ENCODE measurements at regions not wholly inside any gene's neighbourhood (a gene's known extent, or its start where the extent isn't known, plus 50 kb on each side); places are given as distances from the start of the nearest gene placed in this dataset.

DNA sequence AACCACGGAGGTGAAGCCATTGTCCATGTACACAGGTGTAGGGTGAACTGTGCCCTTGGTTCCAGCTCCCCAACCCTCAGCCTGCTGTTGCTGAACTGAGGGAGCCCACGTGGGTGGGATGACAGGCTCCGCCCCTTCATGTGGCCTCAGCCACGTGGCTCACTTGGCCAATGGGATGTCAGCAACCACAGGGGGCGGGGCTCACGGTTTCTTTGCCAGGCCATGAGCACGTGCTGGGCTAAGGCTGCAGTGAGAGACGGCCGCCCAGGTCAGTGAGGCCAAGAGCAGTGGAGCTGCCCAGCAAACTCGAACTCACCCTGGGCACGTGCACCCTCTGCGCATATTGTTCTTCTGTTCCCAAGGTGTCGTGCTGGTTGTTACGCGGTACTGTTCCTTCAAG, 282.6 kb downstream of the IRF8 start:
- no peak for TF ChIP-seq EZH2 (IDR thresholded peaks at IDR 0.05; ENCODE audit: borderline replicate concordance, low read length)
- TF ChIP-seq, protein P1, sequence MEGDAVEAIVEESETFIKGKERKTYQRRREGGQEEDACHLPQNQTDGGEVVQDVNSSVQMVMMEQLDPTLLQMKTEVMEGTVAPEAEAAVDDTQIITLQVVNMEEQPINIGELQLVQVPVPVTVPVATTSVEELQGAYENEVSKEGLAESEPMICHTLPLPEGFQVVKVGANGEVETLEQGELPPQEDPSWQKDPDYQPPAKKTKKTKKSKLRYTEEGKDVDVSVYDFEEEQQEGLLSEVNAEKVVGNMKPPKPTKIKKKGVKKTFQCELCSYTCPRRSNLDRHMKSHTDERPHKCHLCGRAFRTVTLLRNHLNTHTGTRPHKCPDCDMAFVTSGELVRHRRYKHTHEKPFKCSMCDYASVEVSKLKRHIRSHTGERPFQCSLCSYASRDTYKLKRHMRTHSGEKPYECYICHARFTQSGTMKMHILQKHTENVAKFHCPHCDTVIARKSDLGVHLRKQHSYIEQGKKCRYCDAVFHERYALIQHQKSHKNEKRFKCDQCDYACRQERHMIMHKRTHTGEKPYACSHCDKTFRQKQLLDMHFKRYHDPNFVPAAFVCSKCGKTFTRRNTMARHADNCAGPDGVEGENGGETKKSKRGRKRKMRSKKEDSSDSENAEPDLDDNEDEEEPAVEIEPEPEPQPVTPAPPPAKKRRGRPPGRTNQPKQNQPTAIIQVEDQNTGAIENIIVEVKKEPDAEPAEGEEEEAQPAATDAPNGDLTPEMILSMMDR (conservative IDR thresholded peaks at IDR 0.05 in 1 of 2, IDR thresholded peaks at IDR 0.05 in 1 of 2; ENCODE audit: extremely low read depth in 1 of 2, insufficient read depth in 1 of 2, low read depth in 1 of 2, low read length in 2 of 2): no peak
